ENCODE measurements at regions not wholly inside any gene's neighbourhood (a gene's known extent, or its start where the extent isn't known, plus 50 kb on each side); places are given as distances from the start of the nearest gene placed in this dataset.

DNA sequence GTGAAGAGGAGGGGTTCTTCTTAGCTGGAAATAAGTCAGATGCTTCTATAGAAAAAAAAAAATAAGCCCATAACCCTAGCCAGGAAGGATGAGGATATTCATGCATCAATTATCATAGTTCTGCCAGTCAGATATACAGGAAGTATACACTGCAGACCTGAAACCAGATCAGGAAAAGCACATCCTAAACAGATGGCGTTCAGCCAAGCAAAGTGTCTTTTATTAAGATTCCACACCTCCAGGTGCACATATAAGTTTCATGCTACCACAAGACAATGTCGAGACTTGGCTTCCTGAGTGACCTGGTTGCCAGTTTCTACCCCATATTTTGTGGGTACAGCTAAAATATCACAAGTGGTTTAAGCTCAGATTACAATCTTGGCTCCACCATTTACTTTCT, 108.3 kb downstream of the CETN3 start:
- TF ChIP-seq POLR2AphosphoS5 (IDR thresholded peaks at IDR 0.05) (no peak), POLR2A (IDR thresholded peaks at IDR 0.05) (no peak)
- TF ChIP-seq, protein P1, sequence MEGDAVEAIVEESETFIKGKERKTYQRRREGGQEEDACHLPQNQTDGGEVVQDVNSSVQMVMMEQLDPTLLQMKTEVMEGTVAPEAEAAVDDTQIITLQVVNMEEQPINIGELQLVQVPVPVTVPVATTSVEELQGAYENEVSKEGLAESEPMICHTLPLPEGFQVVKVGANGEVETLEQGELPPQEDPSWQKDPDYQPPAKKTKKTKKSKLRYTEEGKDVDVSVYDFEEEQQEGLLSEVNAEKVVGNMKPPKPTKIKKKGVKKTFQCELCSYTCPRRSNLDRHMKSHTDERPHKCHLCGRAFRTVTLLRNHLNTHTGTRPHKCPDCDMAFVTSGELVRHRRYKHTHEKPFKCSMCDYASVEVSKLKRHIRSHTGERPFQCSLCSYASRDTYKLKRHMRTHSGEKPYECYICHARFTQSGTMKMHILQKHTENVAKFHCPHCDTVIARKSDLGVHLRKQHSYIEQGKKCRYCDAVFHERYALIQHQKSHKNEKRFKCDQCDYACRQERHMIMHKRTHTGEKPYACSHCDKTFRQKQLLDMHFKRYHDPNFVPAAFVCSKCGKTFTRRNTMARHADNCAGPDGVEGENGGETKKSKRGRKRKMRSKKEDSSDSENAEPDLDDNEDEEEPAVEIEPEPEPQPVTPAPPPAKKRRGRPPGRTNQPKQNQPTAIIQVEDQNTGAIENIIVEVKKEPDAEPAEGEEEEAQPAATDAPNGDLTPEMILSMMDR (IDR thresholded peaks at IDR 0.05): no peak
